Panc1 (cell line): ENCODE measurements at regions not wholly inside any gene's neighbourhood (a gene's known extent, or its start where the extent isn't known, plus 50 kb on each side); places are given as distances from the start of the nearest gene placed in this dataset.

Source experiments
- POLR2AphosphoS5 ChIP-seq: IDR thresholded peaks from 2 replicates; pipeline ENCODE4 v1.6.1; 2012; ENCODE audit warnings: mild to moderate bottlenecking, low read depth, low read length, moderate library complexity
- SIN3A ChIP-seq: IDR thresholded peaks from 2 replicates; pipeline ENCODE4 v1.6.1; 2012; ENCODE audit warnings: low read depth, mild to moderate bottlenecking, low read length, moderate library complexity, borderline replicate concordance; ENCODE audit not compliant: insufficient read depth
- TCF7L2 ChIP-seq: IDR thresholded peaks from 2 replicates; pipeline ENCODE4 v1.6.1; 2011; ENCODE audit warnings: mild to moderate bottlenecking, low read depth, low read length, inconsistent platforms
- TF ChIP-seq, protein P1 (sequence below): fragments of 450-650 bp; IDR thresholded peaks from 2 replicates; pipeline ENCODE4 v1.5.1; 2017; ENCODE audit warnings: mild to moderate bottlenecking

DNA sequence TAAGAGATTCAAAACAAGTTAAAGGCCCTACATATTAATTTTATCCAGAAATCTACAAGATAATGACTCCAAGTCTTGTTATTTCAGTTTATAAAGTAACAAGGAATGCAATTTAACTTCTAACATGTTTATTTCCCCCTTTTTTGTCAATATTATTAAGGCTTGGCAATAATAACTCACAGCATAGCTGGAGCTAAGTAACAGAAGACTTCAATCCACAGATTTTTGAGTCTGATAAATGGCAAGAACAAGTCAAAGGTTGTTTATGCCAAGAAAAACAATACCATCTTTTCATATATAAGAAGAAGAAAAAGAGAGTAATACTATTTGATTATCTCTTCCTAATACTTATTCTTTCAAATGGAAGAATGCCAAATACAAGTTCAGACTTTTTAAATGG lies 631.0 kb upstream of the CCDC54 start:
- TF ChIP-seq, protein P1, sequence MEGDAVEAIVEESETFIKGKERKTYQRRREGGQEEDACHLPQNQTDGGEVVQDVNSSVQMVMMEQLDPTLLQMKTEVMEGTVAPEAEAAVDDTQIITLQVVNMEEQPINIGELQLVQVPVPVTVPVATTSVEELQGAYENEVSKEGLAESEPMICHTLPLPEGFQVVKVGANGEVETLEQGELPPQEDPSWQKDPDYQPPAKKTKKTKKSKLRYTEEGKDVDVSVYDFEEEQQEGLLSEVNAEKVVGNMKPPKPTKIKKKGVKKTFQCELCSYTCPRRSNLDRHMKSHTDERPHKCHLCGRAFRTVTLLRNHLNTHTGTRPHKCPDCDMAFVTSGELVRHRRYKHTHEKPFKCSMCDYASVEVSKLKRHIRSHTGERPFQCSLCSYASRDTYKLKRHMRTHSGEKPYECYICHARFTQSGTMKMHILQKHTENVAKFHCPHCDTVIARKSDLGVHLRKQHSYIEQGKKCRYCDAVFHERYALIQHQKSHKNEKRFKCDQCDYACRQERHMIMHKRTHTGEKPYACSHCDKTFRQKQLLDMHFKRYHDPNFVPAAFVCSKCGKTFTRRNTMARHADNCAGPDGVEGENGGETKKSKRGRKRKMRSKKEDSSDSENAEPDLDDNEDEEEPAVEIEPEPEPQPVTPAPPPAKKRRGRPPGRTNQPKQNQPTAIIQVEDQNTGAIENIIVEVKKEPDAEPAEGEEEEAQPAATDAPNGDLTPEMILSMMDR: no peak
- TF ChIP-seq POLR2AphosphoS5 (no peak), TCF7L2 (no peak), SIN3A (no peak)
